IPS DF 6.9 (cell line): ENCODE measurements at regions not wholly inside any gene's neighbourhood (a gene's known extent, or its start where the extent isn't known, plus 50 kb on each side); places are given as distances from the start of the nearest gene placed in this dataset.

Experiments used
- DNase-seq: peaks from one replicate; pipeline ENCODE4 v3.0.0-alpha.2; 2013; ENCODE audit warnings: low read depth, low spot score
- H3K27ac ChIP-seq: one replicate; pipeline ENCODE4 v1.5.1; 2013; ENCODE audit warnings: low read length, control low read depth
- H3K27me3 ChIP-seq: 2 replicates; pipeline ENCODE4 v1.6.1; 2013; ENCODE audit warnings: mild to moderate bottlenecking, low read length; ENCODE audit not compliant: control insufficient read depth, insufficient read depth
- H3K36me3 ChIP-seq: 2 replicates; pipeline ENCODE4 v1.6.1; 2013; ENCODE audit warnings: low read length; ENCODE audit not compliant: control insufficient read depth, insufficient read depth
- H3K4me1 ChIP-seq: 2 replicates; pipeline ENCODE4 v1.6.1; 2013; ENCODE audit warnings: low read length; ENCODE audit not compliant: control insufficient read depth, insufficient read depth
- H3K4me3 ChIP-seq: 2 replicates; pipeline ENCODE4 v1.5.1; 2013; ENCODE audit warnings: mild to moderate bottlenecking, low read length
- H3K9me3 ChIP-seq: 2 replicates; pipeline ENCODE4 v1.6.1; 2013; ENCODE audit warnings: low read length, inconsistent platforms; ENCODE audit not compliant: control insufficient read depth, insufficient read depth
- WGBS: extraction: QIAGEN DNeasy Blood & Tissue Kit; methylation state at CpG from one replicate; pipeline ENCODE4 v1.1.7; 2013; ENCODE audit warnings: mixed read lengths, missing lambda C conversion rate; ENCODE audit not compliant: insufficient read length, insufficient coverage; 5-methylcytosine and 5-hydroxymethylcytosine counted together

- Histone ChIP-seq H3K27me3 (no peaks in the 10 kb centered on the region), H3K4me1 (no peaks in the 10 kb centered on the region), H3K4me3 (no peak overlapping the region), H3K36me3 (no peaks in the 10 kb centered on the region), H3K27ac (no peak overlapping the region), H3K9me3 (no peaks in the 10 kb centered on the region)
- no CpG with 5 or more reads among the region's 1 CpG for WGBS
- DNase-seq = no peak
These were observed 350.4 kb downstream of the BMP4 start for GRCh38 chr14:53606203-53606602.

GRCh38 chr14:53605562-53605961 lies 351.1 kb downstream of the BMP4 start:
- Histone ChIP-seq H3K4me1 (no peaks in the 10 kb centered on the region), H3K36me3 (no peaks in the 10 kb centered on the region)

GRCh38 chr14:53603994-53604393 lies 352.6 kb downstream of the BMP4 start:
- H3K4me3 ChIP-seq = no peak overlapping the region
- no peaks in the 10 kb centered on the region for H3K4me1 ChIP-seq
- WGBS = no CpG with 5 or more reads among the region's 5 CpGs
- no peaks in the 10 kb centered on the region for H3K36me3 ChIP-seq
- H3K9me3 ChIP-seq = no peaks in the 10 kb centered on the region
- H3K27ac ChIP-seq = no peak overlapping the region
- DNase-seq = no peak
- H3K27me3 ChIP-seq = no peaks in the 10 kb centered on the region

More at GRCh38 chr14:53605562-53605961, 351.1 kb downstream of the BMP4 start:
- no peaks in the 10 kb centered on the region for H3K27me3 ChIP-seq
- no peak for DNase-seq
- H3K9me3 ChIP-seq = no peaks in the 10 kb centered on the region
- H3K4me3 ChIP-seq = no peak overlapping the region
- no peak overlapping the region for H3K27ac ChIP-seq

- no peak overlapping the region for H3K27ac ChIP-seq
- H3K27me3 ChIP-seq = no peaks in the 10 kb centered on the region
- H3K9me3 ChIP-seq = no peaks in the 10 kb centered on the region
- no peaks in the 10 kb centered on the region for H3K4me1 ChIP-seq
- H3K4me3 ChIP-seq = no peak overlapping the region
- WGBS = no CpG with 5 or more reads among the region's 1 CpG
- DNase-seq = no peak
- no peaks in the 10 kb centered on the region for H3K36me3 ChIP-seq
These were observed 355.2 kb downstream of the BMP4 start for GRCh38 chr14:53601409-53601808.

GRCh38 chr14:53599221-53599945 lies 357.2 kb downstream of the BMP4 start:
- DNase-seq = no peak
- no CpG with 5 or more reads among the region's 6 CpGs for WGBS
- Histone ChIP-seq H3K36me3 (no peaks in the 10 kb centered on the region), H3K27me3 (no peaks in the 10 kb centered on the region), H3K4me1 (no peaks in the 10 kb centered on the region), H3K4me3 (no peak overlapping the region), H3K27ac (no peak overlapping the region), H3K9me3 (no peaks in the 10 kb centered on the region)

GRCh38 chr14:53596853-53597525 lies 359.6 kb downstream of the BMP4 start:
- WGBS = no CpG with 5 or more reads among the region's 7 CpGs
- no peak for DNase-seq
- no peaks in the 10 kb centered on the region for H3K36me3 ChIP-seq
- no peaks in the 10 kb centered on the region for H3K9me3 ChIP-seq
- no peaks in the 10 kb centered on the region for H3K4me1 ChIP-seq
- no peak overlapping the region for H3K4me3 ChIP-seq
- no peak overlapping the region for H3K27ac ChIP-seq
- H3K27me3 ChIP-seq = no peaks in the 10 kb centered on the region

GRCh38 chr14:53591816-53592215 lies 364.8 kb downstream of the BMP4 start:
- H3K27me3 ChIP-seq = no peaks in the 10 kb centered on the region
- no peak overlapping the region for H3K27ac ChIP-seq
- H3K4me1 ChIP-seq = no peaks in the 10 kb centered on the region
- WGBS = no CpG with 5 or more reads among the region's 3 CpGs
- no peak for DNase-seq
- no peak overlapping the region for H3K4me3 ChIP-seq
- H3K9me3 ChIP-seq = no peaks in the 10 kb centered on the region
- no peaks in the 10 kb centered on the region for H3K36me3 ChIP-seq

GRCh38 chr14:53581504-53581903 lies 375.1 kb downstream of the BMP4 start:
- no peak overlapping the region for H3K4me3 ChIP-seq
- H3K36me3 ChIP-seq = no peaks in the 10 kb centered on the region
- no CpG with 5 or more reads among the region's 1 CpG for WGBS
- no peaks in the 10 kb centered on the region for H3K27me3 ChIP-seq
- DNase-seq = no peak
- no peaks in the 10 kb centered on the region; the same call in 1 of the 2 replicates for H3K9me3 ChIP-seq
- H3K27ac ChIP-seq = no peak overlapping the region
- H3K4me1 ChIP-seq = peaks cover 1% of the 10 kb centered on the region; the same call in 1 of the 2 replicates

GRCh38 chr14:53571641-53572328 lies 384.8 kb downstream of the BMP4 start:
- no peak for DNase-seq
- H3K27me3 ChIP-seq = no peaks in the 10 kb centered on the region
- no CpG with 5 or more reads among the region's 5 CpGs for WGBS

GRCh38 chr14:53570411-53571387 lies 385.9 kb downstream of the BMP4 start:
- no peak overlapping the region for H3K27ac ChIP-seq
- H3K4me1 ChIP-seq = 0 out of 2 replicates have a peak, but pooled peaks cover 1% of the 10 kb centered on the region
- no CpG with 5 or more reads among the region's 9 CpGs for WGBS
- no peaks in the 10 kb centered on the region for H3K9me3 ChIP-seq
- DNase-seq = no peak
- H3K36me3 ChIP-seq = no peaks in the 10 kb centered on the region
- no peaks in the 10 kb centered on the region for H3K27me3 ChIP-seq
- H3K4me3 ChIP-seq = no peak overlapping the region

More at GRCh38 chr14:53571641-53572328, 384.8 kb downstream of the BMP4 start:
- H3K27ac ChIP-seq = no peak overlapping the region
- no peaks in the 10 kb centered on the region for H3K36me3 ChIP-seq
- 0 out of 2 replicates have a peak, but pooled peaks cover 1% of the 10 kb centered on the region for H3K4me1 ChIP-seq
- H3K9me3 ChIP-seq = no peaks in the 10 kb centered on the region; the same call in 1 of the 2 replicates
- no peak overlapping the region for H3K4me3 ChIP-seq
